ENCODE measurements at regions not wholly inside any gene's neighbourhood (a gene's known extent, or its start where the extent isn't known, plus 50 kb on each side); places are given as distances from the start of the nearest gene placed in this dataset.

DNA sequence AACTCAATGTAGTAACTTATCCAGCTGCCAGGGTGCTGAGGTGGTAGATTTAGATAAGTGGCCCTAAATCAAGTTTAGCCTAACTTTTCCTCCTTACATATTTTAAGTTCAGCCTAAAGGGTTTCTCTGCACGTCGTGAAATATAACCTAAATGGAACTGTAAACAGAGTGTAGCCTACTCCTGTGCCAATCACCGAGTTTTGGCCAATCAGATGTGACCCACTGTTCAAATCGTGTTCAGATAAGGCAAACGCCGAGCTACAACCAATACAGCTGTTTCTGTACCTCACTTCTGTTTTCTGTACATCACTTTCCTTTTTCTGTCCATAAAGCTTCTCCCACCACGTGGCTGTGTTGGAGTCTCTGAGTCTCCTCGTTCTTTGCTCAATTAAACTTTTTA lies 904.2 kb upstream of the POT1 start:
- TF ChIP-seq, protein P1, sequence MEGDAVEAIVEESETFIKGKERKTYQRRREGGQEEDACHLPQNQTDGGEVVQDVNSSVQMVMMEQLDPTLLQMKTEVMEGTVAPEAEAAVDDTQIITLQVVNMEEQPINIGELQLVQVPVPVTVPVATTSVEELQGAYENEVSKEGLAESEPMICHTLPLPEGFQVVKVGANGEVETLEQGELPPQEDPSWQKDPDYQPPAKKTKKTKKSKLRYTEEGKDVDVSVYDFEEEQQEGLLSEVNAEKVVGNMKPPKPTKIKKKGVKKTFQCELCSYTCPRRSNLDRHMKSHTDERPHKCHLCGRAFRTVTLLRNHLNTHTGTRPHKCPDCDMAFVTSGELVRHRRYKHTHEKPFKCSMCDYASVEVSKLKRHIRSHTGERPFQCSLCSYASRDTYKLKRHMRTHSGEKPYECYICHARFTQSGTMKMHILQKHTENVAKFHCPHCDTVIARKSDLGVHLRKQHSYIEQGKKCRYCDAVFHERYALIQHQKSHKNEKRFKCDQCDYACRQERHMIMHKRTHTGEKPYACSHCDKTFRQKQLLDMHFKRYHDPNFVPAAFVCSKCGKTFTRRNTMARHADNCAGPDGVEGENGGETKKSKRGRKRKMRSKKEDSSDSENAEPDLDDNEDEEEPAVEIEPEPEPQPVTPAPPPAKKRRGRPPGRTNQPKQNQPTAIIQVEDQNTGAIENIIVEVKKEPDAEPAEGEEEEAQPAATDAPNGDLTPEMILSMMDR (conservative IDR thresholded peaks at IDR 0.05 in 1 of 2, IDR thresholded peaks at IDR 0.05 in 1 of 2; ENCODE audit: low read depth in 1 of 2, low read length in 2 of 2), result no peak
- no peak for TF ChIP-seq EZH2 (IDR thresholded peaks at IDR 0.05; ENCODE audit: low read length, missing control alignments)

Data from fibroblast of lung (primary cell).